HG03520 (cell line): ENCODE measurements at regions not wholly inside any gene's neighbourhood (a gene's known extent, or its start where the extent isn't known, plus 50 kb on each side); places are given as distances from the start of the nearest gene placed in this dataset.
"Not testable (repeated sequence)": the region's sequence is repeated elsewhere in the genome, so short reads cannot be mapped to it uniquely, and the experiment has no call there.

Source experiments
- ATAC-seq: cut with Tn5 transposase; IDR thresholded peaks from one replicate; pipeline ENCODE4 v1.9.1; 2021; ENCODE audit warnings: mild to moderate bottlenecking, moderate library complexity; ENCODE audit not compliant: unreplicated experiment

- peak; percentile 44 for ATAC-seq
Observed at GRCh38 chr2:224650815-224651439, 65.2 kb downstream of the CCDC195 start.

- not testable (repeated sequence) for ATAC-seq
Observed at GRCh38 chr2:224647684-224648083, 62.5 kb upstream of the CUL3 start.

- ATAC-seq: peak; percentile 55
Observed at GRCh38 chr2:224646242-224646846, 61.2 kb upstream of the CUL3 start.

GRCh38 chr2:224645722-224646121 is 60.6 kb upstream of the CUL3 start:
- ATAC-seq: peak; percentile 17

- ATAC-seq: no peak
Observed at GRCh38 chr2:224640679-224641078, 55.5 kb upstream of the CUL3 start.

- ATAC-seq: peak; percentile 87
Observed at GRCh38 chr2:224638301-224638823, 53.2 kb upstream of the CUL3 start.
